Daoy (cell line): ENCODE measurements at regions not wholly inside any gene's neighbourhood (a gene's known extent, or its start where the extent isn't known, plus 50 kb on each side); places are given as distances from the start of the nearest gene placed in this dataset.
"Not testable (repeated sequence)": the region's sequence is repeated elsewhere in the genome, so short reads cannot be mapped to it uniquely, and the experiment has no call there.

ENCODE experiments used
- DNase-seq: peaks from one replicate; pipeline ENCODE4 v3.0.0-alpha.2; 2015; ENCODE audit warnings: low read depth

- no peak for DNase-seq
Measured at GRCh38 chr7:125386211-125386610, 456.6 kb upstream of the POT1 start.

- DNase-seq, result no peak
Measured at GRCh38 chr7:125383324-125383723, 453.7 kb upstream of the POT1 start.

GRCh38 chr7:125382401-125382800 lies 452.8 kb upstream of the POT1 start:
- DNase-seq, result no peak

GRCh38 chr7:125375942-125376341 lies 446.3 kb upstream of the POT1 start:
- no peak for DNase-seq

GRCh38 chr7:125370502-125370901 lies 440.9 kb upstream of the POT1 start:
- no peak for DNase-seq

GRCh38 chr7:125363873-125364272 lies 434.2 kb upstream of the POT1 start:
- no peak for DNase-seq

GRCh38 chr7:125358551-125359167 lies 429.0 kb upstream of the POT1 start:
- DNase-seq, result no peak

GRCh38 chr7:125357676-125358455 lies 428.2 kb upstream of the POT1 start:
- DNase-seq, result no peak

- peak; percentile 42 for DNase-seq
Measured at GRCh38 chr7:125355899-125356298, 426.3 kb upstream of the POT1 start.

GRCh38 chr7:125347269-125347668 lies 417.6 kb upstream of the POT1 start:
- DNase-seq, result no peak

GRCh38 chr7:125338110-125338509 lies 408.5 kb upstream of the POT1 start:
- no peak for DNase-seq

GRCh38 chr7:125336326-125336725 lies 406.7 kb upstream of the POT1 start:
- DNase-seq, result no peak

GRCh38 chr7:125326666-125327255 lies 397.1 kb upstream of the POT1 start:
- DNase-seq, result peak; percentile 19

- DNase-seq, result no peak
Measured at GRCh38 chr7:125316466-125316865, 386.8 kb upstream of the POT1 start.

GRCh38 chr7:125299003-125299765 lies 369.6 kb upstream of the POT1 start:
- DNase-seq, result no peak

GRCh38 chr7:125279961-125280360 lies 350.3 kb upstream of the POT1 start:
- DNase-seq, result no peak

GRCh38 chr7:125278318-125278717 lies 348.7 kb upstream of the POT1 start:
- no peak for DNase-seq

- DNase-seq, result not testable (repeated sequence)
Measured at GRCh38 chr7:125274742-125275141, 345.1 kb upstream of the POT1 start.

- DNase-seq, result not testable (repeated sequence)
Measured at GRCh38 chr7:125264174-125264856, 334.7 kb upstream of the POT1 start.

GRCh38 chr7:125258876-125259417 lies 329.3 kb upstream of the POT1 start:
- not testable (repeated sequence) for DNase-seq

GRCh38 chr7:125257617-125258016 lies 328.0 kb upstream of the POT1 start:
- no peak for DNase-seq
